ENCODE measurements at regions not wholly inside any gene's neighbourhood (a gene's known extent, or its start where the extent isn't known, plus 50 kb on each side); places are given as distances from the start of the nearest gene placed in this dataset.

- 76 to 87% methylated on average over 1 of the region's 1 CpG for WGBS, 2 donors
- intact Hi-C loops (cut with DNase I), result no loop called here
- H3K27ac ChIP-seq, result no peak overlapping the region
- no peak for TF ChIP-seq CTCF (IDR thresholded peaks at IDR 0.05)
- H3K4me3 ChIP-seq, result no peak overlapping the region
- no peaks in the 10 kb centered on the region for H3K36me3 ChIP-seq
- ATAC-seq (no peak), DNase-seq (no peak)
- peaks cover 0 to 16% (median 0%) of the 10 kb centered on the region in 9 donors for H3K4me1 ChIP-seq
- H3K9me3 ChIP-seq, result no peaks in the 10 kb centered on the region
- H3K27me3 ChIP-seq, result peaks cover 0 to 48% (median 16%) of the 10 kb centered on the region in 7 donors
These were observed 177.4 kb downstream of the RPIA start for GRCh38 chr2:88868861-88869260.

GRCh38 chr2:88870267-88870839 is 178.9 kb downstream of the RPIA start:
- no peak overlapping the region for H3K27ac ChIP-seq
- no peaks in the 10 kb centered on the region for H3K9me3 ChIP-seq
- no peak for ATAC-seq
- 53 to 60% methylated on average over 2 of the region's 2 CpGs for WGBS, 2 donors
- DNase-seq, result no peak
- peaks cover 0 to 37% (median 16%) of the 10 kb centered on the region in 7 donors for H3K27me3 ChIP-seq
- H3K4me1 ChIP-seq, result peaks cover 0 to 16% (median 0%) of the 10 kb centered on the region in 9 donors
- H3K36me3 ChIP-seq, result no peaks in the 10 kb centered on the region
- no peak for TF ChIP-seq CTCF (IDR thresholded peaks at IDR 0.05)
- intact Hi-C loops (cut with DNase I), result loop anchor here in 5 of 10 donors (5.0 to 10.0 kb wide), 4 partner anchors 38 to 284 kb away; no protein-coding TSS in a partner anchor
- no peak overlapping the region for H3K4me3 ChIP-seq

GRCh38 chr2:88871336-88871735 is 179.9 kb downstream of the RPIA start:
- H3K27me3 ChIP-seq, result peaks cover 0 to 27% (median 14%) of the 10 kb centered on the region in 7 donors
- intact Hi-C loops (cut with DNase I), result loop anchor here in 5 of 10 donors (5.0 to 10.0 kb wide), 4 partner anchors 39 to 283 kb away; no protein-coding TSS in a partner anchor

GRCh38 chr2:88873620-88874019 is 182.1 kb downstream of the RPIA start:
- no peak for TF ChIP-seq CTCF (IDR thresholded peaks at IDR 0.05)
- no peak overlapping the region for H3K4me3 ChIP-seq
- peaks cover 0 to 27% (median 13%) of the 10 kb centered on the region in 7 donors for H3K27me3 ChIP-seq
- DNase-seq (no peak), ATAC-seq (no peak)
- no peaks in the 10 kb centered on the region for H3K36me3 ChIP-seq
- H3K27ac ChIP-seq, result no peak overlapping the region
- H3K9me3 ChIP-seq, result no peaks in the 10 kb centered on the region
- intact Hi-C loops (cut with DNase I), result loop anchor here in 5 of 10 donors (5.0 to 10.0 kb wide), 4 partner anchors 41 to 281 kb away; no protein-coding TSS in a partner anchor
- H3K4me1 ChIP-seq, result peaks cover 0 to 3% (median 0%) of the 10 kb centered on the region in 9 donors

More at GRCh38 chr2:88871336-88871735, 179.9 kb downstream of the RPIA start:
- peaks cover 0 to 7% (median 0%) of the 10 kb centered on the region in 9 donors for H3K4me1 ChIP-seq
- no peak for ATAC-seq
- H3K36me3 ChIP-seq, result no peaks in the 10 kb centered on the region
- DNase-seq, result no peak
- WGBS, 2 donors, result 72 to 83% methylated on average over 5 of the region's 5 CpGs
- H3K4me3 ChIP-seq, result no peak overlapping the region
- no peak for TF ChIP-seq CTCF (IDR thresholded peaks at IDR 0.05)
- H3K9me3 ChIP-seq, result no peaks in the 10 kb centered on the region
- H3K27ac ChIP-seq, result no peak overlapping the region
